GM21619 (cell line): ENCODE measurements at regions not wholly inside any gene's neighbourhood (a gene's known extent, or its start where the extent isn't known, plus 50 kb on each side); places are given as distances from the start of the nearest gene placed in this dataset.

Experiments used
- ATAC-seq: cut with Tn5 transposase; IDR thresholded peaks from one replicate; pipeline ENCODE4 v1.9.1; 2021; ENCODE audit not compliant: unreplicated experiment

GRCh38 chr3:69539134-69539533, 153.2 kb upstream of the FRMD4B start:
- ATAC-seq = no peak

GRCh38 chr3:69538281-69538680, 152.4 kb upstream of the FRMD4B start:
- ATAC-seq = no peak

GRCh38 chr3:69536306-69537020, 150.6 kb upstream of the FRMD4B start:
- no peak for ATAC-seq

- ATAC-seq = no peak
Measured at GRCh38 chr3:69535613-69536012, 149.7 kb upstream of the FRMD4B start.

- ATAC-seq = no peak
Measured at GRCh38 chr3:69532547-69533224, 146.8 kb upstream of the FRMD4B start.

- ATAC-seq = no peak
Measured at GRCh38 chr3:69531576-69532546, 146.0 kb upstream of the FRMD4B start.

- ATAC-seq = no peak
Measured at GRCh38 chr3:69530554-69530953, 144.7 kb upstream of the FRMD4B start.

GRCh38 chr3:69527498-69527897, 141.6 kb upstream of the FRMD4B start:
- no peak for ATAC-seq

- no peak for ATAC-seq
Measured at GRCh38 chr3:69524816-69525215, 138.9 kb upstream of the FRMD4B start.

GRCh38 chr3:69521286-69521685, 135.4 kb upstream of the FRMD4B start:
- ATAC-seq = no peak

- ATAC-seq = no peak
Measured at GRCh38 chr3:69511361-69511760, 125.5 kb upstream of the FRMD4B start.

GRCh38 chr3:69510481-69511030, 124.7 kb upstream of the FRMD4B start:
- no peak for ATAC-seq

GRCh38 chr3:69509288-69509687, 123.4 kb upstream of the FRMD4B start:
- no peak for ATAC-seq

- ATAC-seq = no peak
Measured at GRCh38 chr3:69505770-69506407, 120.0 kb upstream of the FRMD4B start.

- ATAC-seq = no peak
Measured at GRCh38 chr3:69504232-69504631, 118.3 kb upstream of the FRMD4B start.

GRCh38 chr3:69500604-69501003, 114.7 kb upstream of the FRMD4B start:
- ATAC-seq = no peak

GRCh38 chr3:69499899-69500421, 114.1 kb upstream of the FRMD4B start:
- no peak for ATAC-seq

GRCh38 chr3:69499422-69499821, 113.5 kb upstream of the FRMD4B start:
- ATAC-seq = no peak

- ATAC-seq = no peak
Measured at GRCh38 chr3:69496856-69497255, 111.0 kb upstream of the FRMD4B start.

GRCh38 chr3:69494185-69494584, 108.3 kb upstream of the FRMD4B start:
- ATAC-seq = no peak

GRCh38 chr3:69493157-69493556, 107.3 kb upstream of the FRMD4B start:
- no peak for ATAC-seq
